ENCODE measurements at regions not wholly inside any gene's neighbourhood (a gene's known extent, or its start where the extent isn't known, plus 50 kb on each side); places are given as distances from the start of the nearest gene placed in this dataset.

DNA sequence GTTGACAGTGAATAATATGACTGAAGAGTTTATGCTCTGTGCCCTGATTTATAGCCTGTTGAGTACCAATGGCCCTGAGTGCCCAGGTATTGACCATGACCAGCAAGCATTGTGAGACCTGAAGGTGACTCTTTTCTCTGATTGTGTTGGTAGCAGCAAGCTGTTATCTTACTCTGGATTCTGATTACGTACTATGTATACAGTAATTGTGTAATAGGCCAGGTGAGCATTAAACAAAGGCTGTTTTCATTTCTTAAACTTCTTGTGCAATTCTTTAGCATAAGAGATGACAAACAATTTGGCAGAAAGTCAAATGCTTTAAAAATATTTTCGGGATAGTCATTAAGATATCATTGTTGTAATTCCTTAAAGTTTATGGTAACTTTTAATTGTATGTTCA, 111.7 kb upstream of the PTPRK start:
- no peak for TF ChIP-seq CTCF (IDR thresholded peaks at IDR 0.05; ENCODE audit: low read depth, low read length)
- no peak for DNase-seq (ENCODE audit: extremely low read depth, low read depth)

GRCh38 chr6:128631031-128631430, 110.6 kb upstream of the PTPRK start:
- TF ChIP-seq CTCF (IDR thresholded peaks at IDR 0.05; ENCODE audit: low read depth, low read length), result no peak

GRCh38 chr6:128630213-128630612, 109.8 kb upstream of the PTPRK start:
- no peak for DNase-seq (ENCODE audit: extremely low read depth, low read depth)
- TF ChIP-seq CTCF (IDR thresholded peaks at IDR 0.05; ENCODE audit: low read depth, low read length), result no peak

More at GRCh38 chr6:128631031-128631430, 110.6 kb upstream of the PTPRK start:
- DNase-seq (ENCODE audit: extremely low read depth, low read depth), result no peak

DNA sequence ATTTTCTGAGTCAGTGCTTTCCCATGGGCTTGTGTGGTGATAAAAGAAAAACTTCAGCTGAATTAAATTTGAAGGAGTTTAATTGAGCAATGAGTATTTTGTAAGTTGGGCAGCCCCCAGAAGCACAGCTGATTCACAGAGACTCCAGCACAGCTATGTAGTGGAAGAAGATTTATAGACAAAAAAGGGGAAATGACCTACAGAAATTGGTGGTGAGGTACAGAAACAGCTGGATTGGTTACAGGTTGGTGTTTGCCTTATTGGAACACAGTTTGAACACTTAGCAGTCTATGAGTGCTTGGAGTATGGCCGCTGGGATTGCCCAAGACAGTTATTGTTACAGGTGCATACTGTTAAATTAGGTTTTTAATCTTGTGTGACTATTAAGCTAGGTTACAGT, 96.9 kb upstream of the PTPRK start:
- no peak for TF ChIP-seq CTCF (IDR thresholded peaks at IDR 0.05; ENCODE audit: low read depth, low read length)
- DNase-seq (ENCODE audit: extremely low read depth, low read depth), result no peak

GRCh38 chr6:128616342-128616741, 95.9 kb upstream of the PTPRK start:
- no peak for TF ChIP-seq CTCF (IDR thresholded peaks at IDR 0.05; ENCODE audit: low read depth, low read length)
- no peak for DNase-seq (ENCODE audit: extremely low read depth, low read depth)

GRCh38 chr6:128606611-128607010, 86.2 kb upstream of the PTPRK start:
- no peak for DNase-seq (ENCODE audit: extremely low read depth, low read depth)

GRCh38 chr6:128605961-128606360, 85.6 kb upstream of the PTPRK start:
- no peak for TF ChIP-seq CTCF (IDR thresholded peaks at IDR 0.05; ENCODE audit: low read depth, low read length)
- no peak for DNase-seq (ENCODE audit: extremely low read depth, low read depth)

More at GRCh38 chr6:128606611-128607010, 86.2 kb upstream of the PTPRK start:
- TF ChIP-seq CTCF (IDR thresholded peaks at IDR 0.05; ENCODE audit: low read depth, low read length), result no peak

Measured in AG09319 (cell line).